Activated naive CD4-positive, alpha-beta T cell (primary cell): ENCODE measurements at regions not wholly inside any gene's neighbourhood (a gene's known extent, or its start where the extent isn't known, plus 50 kb on each side); places are given as distances from the start of the nearest gene placed in this dataset.
"Not testable (repeated sequence)": the region's sequence is repeated elsewhere in the genome, so short reads cannot be mapped to it uniquely, and the experiment has no call there.

Experiments
- DNase-seq, 4 experiments: peaks; one replicate each; lab custom pipeline; 2025; lab: John Stamatoyannopoulos, UW

- no peak for DNase-seq
These were observed 244.0 kb upstream of the SFRP2 start for GRCh38 chr4:154032914-154033313.

GRCh38 chr4:154030746-154031145 lies 241.9 kb upstream of the SFRP2 start:
- DNase-seq, result no peak

- DNase-seq, result no peak
These were observed 241.3 kb upstream of the SFRP2 start for GRCh38 chr4:154030152-154030551.

GRCh38 chr4:154029171-154029570 lies 240.3 kb upstream of the SFRP2 start:
- DNase-seq, result no peak

- DNase-seq, result no peak
These were observed 236.2 kb upstream of the SFRP2 start for GRCh38 chr4:154025110-154025509.

GRCh38 chr4:154024097-154024694 lies 235.3 kb upstream of the SFRP2 start:
- no peak for DNase-seq

GRCh38 chr4:154023671-154024070 lies 234.8 kb upstream of the SFRP2 start:
- not testable (repeated sequence) for DNase-seq

- no peak for DNase-seq
These were observed 230.9 kb upstream of the SFRP2 start for GRCh38 chr4:154019811-154020210.

- DNase-seq, result peak in 1 of 4 experiments; percentile 1
These were observed 229.8 kb upstream of the SFRP2 start for GRCh38 chr4:154018659-154019058.

GRCh38 chr4:154015578-154015977 lies 226.7 kb upstream of the SFRP2 start:
- DNase-seq, result no peak

GRCh38 chr4:154014407-154015321 lies 225.8 kb upstream of the SFRP2 start:
- DNase-seq, result no peak

- no peak for DNase-seq
These were observed 224.7 kb upstream of the SFRP2 start for GRCh38 chr4:154013576-154013975.

- DNase-seq, result no peak
These were observed 221.5 kb upstream of the SFRP2 start for GRCh38 chr4:154010371-154010770.

- no peak for DNase-seq
These were observed 220.9 kb upstream of the SFRP2 start for GRCh38 chr4:154009788-154010187.

- no peak for DNase-seq
These were observed 220.3 kb upstream of the SFRP2 start for GRCh38 chr4:154009191-154009590.

- no peak for DNase-seq
These were observed 216.3 kb upstream of the SFRP2 start for GRCh38 chr4:154005171-154005520.

- no peak for DNase-seq
These were observed 215.8 kb upstream of the SFRP2 start for GRCh38 chr4:154004507-154005170.

GRCh38 chr4:154004016-154004415 lies 215.1 kb upstream of the SFRP2 start:
- no peak for DNase-seq

GRCh38 chr4:154003378-154003777 lies 214.5 kb upstream of the SFRP2 start:
- no peak for DNase-seq

GRCh38 chr4:154001193-154001592 lies 212.3 kb upstream of the SFRP2 start:
- DNase-seq, result no peak

GRCh38 chr4:153997516-153997915 lies 208.6 kb upstream of the SFRP2 start:
- DNase-seq, result no peak

GRCh38 chr4:153989505-153989904 lies 200.6 kb upstream of the SFRP2 start:
- DNase-seq, result no peak
